ENCODE measurements at regions not wholly inside any gene's neighbourhood (a gene's known extent, or its start where the extent isn't known, plus 50 kb on each side); places are given as distances from the start of the nearest gene placed in this dataset.
"Not testable (repeated sequence)": the region's sequence is repeated elsewhere in the genome, so short reads cannot be mapped to it uniquely, and the experiment has no call there.

- WGBS: 37% methylated on average over 3 of the region's 3 CpGs
- ATAC-seq (peak in 1 of 2 donors; percentile 55), DNase-seq (no peak)
- no peaks in the 10 kb centered on the region for H3K9me3 ChIP-seq (ENCODE audit: control insufficient read depth, low read length)
- H3K4me3 ChIP-seq (ENCODE audit: low read length): no peak overlapping the region
- H3K27me3 ChIP-seq (ENCODE audit: control insufficient read depth, insufficient read depth): no peaks in the 10 kb centered on the region
- no peak overlapping the region for H3K27ac ChIP-seq (ENCODE audit: low read length)
- H3K4me1 ChIP-seq (ENCODE audit: control insufficient read depth, insufficient read depth, low read length): peaks cover 3% of the 10 kb centered on the region
- intact Hi-C loops (cut with DNase I): no loop called here
These were observed 148.3 kb upstream of the THY1 start for GRCh38 chr11:119571311-119571710.

- no peak overlapping the region for H3K4me3 ChIP-seq (ENCODE audit: low read length)
- DNase-seq (no peak), ATAC-seq (peak; percentile 50 to 73)
- 33% methylated on average over 9 of the region's 9 CpGs for WGBS
- no peaks in the 10 kb centered on the region for H3K9me3 ChIP-seq (ENCODE audit: control insufficient read depth, low read length)
- H3K4me1 ChIP-seq (ENCODE audit: control insufficient read depth, insufficient read depth, low read length): peaks cover 3% of the 10 kb centered on the region
- intact Hi-C loops (cut with DNase I): no loop called here
- no peaks in the 10 kb centered on the region for H3K27me3 ChIP-seq (ENCODE audit: control insufficient read depth, insufficient read depth)
- H3K27ac ChIP-seq (ENCODE audit: low read length): no peak overlapping the region
These were observed 145.0 kb upstream of the THY1 start for GRCh38 chr11:119567688-119568582.

GRCh38 chr11:119566319-119566718 lies 143.3 kb upstream of the THY1 start:
- intact Hi-C loops (cut with DNase I): no loop called here
- Histone ChIP-seq H3K27ac (ENCODE audit: low read length) (no peak overlapping the region), H3K9me3 (ENCODE audit: control insufficient read depth, low read length) (no peaks in the 10 kb centered on the region), H3K4me3 (ENCODE audit: low read length) (no peak overlapping the region), H3K4me1 (ENCODE audit: control insufficient read depth, insufficient read depth, low read length) (peaks cover 3% of the 10 kb centered on the region), H3K27me3 (ENCODE audit: control insufficient read depth, insufficient read depth) (no peaks in the 10 kb centered on the region)
- ATAC-seq: no peak
- DNase-seq: no peak
- 69% methylated on average over 2 of the region's 2 CpGs for WGBS

GRCh38 chr11:119565693-119566092 lies 142.7 kb upstream of the THY1 start:
- H3K27ac ChIP-seq (ENCODE audit: low read length); H3K27me3 ChIP-seq (ENCODE audit: control insufficient read depth, insufficient read depth); H3K4me1 ChIP-seq (ENCODE audit: control insufficient read depth, insufficient read depth, low read length); DNase-seq; intact Hi-C loops (cut with DNase I); ATAC-seq; H3K9me3 ChIP-seq (ENCODE audit: control insufficient read depth, low read length); H3K4me3 ChIP-seq (ENCODE audit: low read length): not testable (repeated sequence)

GRCh38 chr11:119560961-119561360 lies 138.0 kb upstream of the THY1 start:
- H3K4me1 ChIP-seq (ENCODE audit: control insufficient read depth, insufficient read depth, low read length): no peaks in the 10 kb centered on the region
- 78% methylated on average over 4 of the region's 4 CpGs for WGBS
- intact Hi-C loops (cut with DNase I): no loop called here

GRCh38 chr11:119560291-119560690 lies 137.3 kb upstream of the THY1 start:
- intact Hi-C loops (cut with DNase I): no loop called here

More at GRCh38 chr11:119560961-119561360, 138.0 kb upstream of the THY1 start:
- H3K27ac ChIP-seq (ENCODE audit: low read length): no peak overlapping the region
- no peak for DNase-seq
- H3K27me3 ChIP-seq (ENCODE audit: control insufficient read depth, insufficient read depth): no peaks in the 10 kb centered on the region
- no peak overlapping the region for H3K4me3 ChIP-seq (ENCODE audit: low read length)
- no peaks in the 10 kb centered on the region for H3K9me3 ChIP-seq (ENCODE audit: control insufficient read depth, low read length)
- no peak for ATAC-seq

GRCh38 chr11:119552106-119552485 lies 129.1 kb upstream of the THY1 start:
- ATAC-seq (no peak), DNase-seq (no peak)
- H3K4me3 ChIP-seq (ENCODE audit: low read length): no peak overlapping the region
- no peaks in the 10 kb centered on the region for H3K27me3 ChIP-seq (ENCODE audit: control insufficient read depth, insufficient read depth)
- H3K9me3 ChIP-seq (ENCODE audit: control insufficient read depth, low read length): no peaks in the 10 kb centered on the region
- intact Hi-C loops (cut with DNase I): no loop called here
- no peaks in the 10 kb centered on the region for H3K4me1 ChIP-seq (ENCODE audit: control insufficient read depth, insufficient read depth, low read length)
- no peak overlapping the region for H3K27ac ChIP-seq (ENCODE audit: low read length)

More at GRCh38 chr11:119560291-119560690, 137.3 kb upstream of the THY1 start:
- DNase-seq: no peak
- Histone ChIP-seq H3K4me3 (ENCODE audit: low read length) (no peak overlapping the region), H3K27ac (ENCODE audit: low read length) (no peak overlapping the region), H3K4me1 (ENCODE audit: control insufficient read depth, insufficient read depth, low read length) (no peaks in the 10 kb centered on the region), H3K9me3 (ENCODE audit: control insufficient read depth, low read length) (no peaks in the 10 kb centered on the region), H3K27me3 (ENCODE audit: control insufficient read depth, insufficient read depth) (no peaks in the 10 kb centered on the region)
- no peak for ATAC-seq
- WGBS: 80% methylated on average over 6 of the region's 6 CpGs

- no peak for DNase-seq
- 47% methylated on average over 5 of the region's 5 CpGs for WGBS
- Histone ChIP-seq H3K4me3 (ENCODE audit: low read length) (no peak overlapping the region), H3K9me3 (ENCODE audit: control insufficient read depth, low read length) (no peaks in the 10 kb centered on the region), H3K27me3 (ENCODE audit: control insufficient read depth, insufficient read depth) (no peaks in the 10 kb centered on the region), H3K27ac (ENCODE audit: low read length) (no peak overlapping the region), H3K4me1 (ENCODE audit: control insufficient read depth, insufficient read depth, low read length) (no peaks in the 10 kb centered on the region)
- intact Hi-C loops (cut with DNase I): no loop called here
- no peak for ATAC-seq
These were observed 128.6 kb upstream of the THY1 start for GRCh38 chr11:119551420-119552105.

GRCh38 chr11:119550053-119550752 lies 127.2 kb upstream of the THY1 start:
- Histone ChIP-seq H3K9me3 (ENCODE audit: control insufficient read depth, low read length) (no peaks in the 10 kb centered on the region), H3K4me3 (ENCODE audit: low read length) (no peak overlapping the region), H3K4me1 (ENCODE audit: control insufficient read depth, insufficient read depth, low read length) (no peaks in the 10 kb centered on the region), H3K27me3 (ENCODE audit: control insufficient read depth, insufficient read depth) (no peaks in the 10 kb centered on the region), H3K27ac (ENCODE audit: low read length) (no peak overlapping the region)
- 64% methylated on average over 2 of the region's 2 CpGs for WGBS
- ATAC-seq: no peak
- no peak for DNase-seq
- intact Hi-C loops (cut with DNase I): no loop called here

GRCh38 chr11:119547511-119547910 lies 124.5 kb upstream of the THY1 start:
- ATAC-seq: no peak
- DNase-seq: no peak
- 92% methylated on average over 5 of the region's 5 CpGs for WGBS

More at GRCh38 chr11:119547511-119547910, 124.5 kb upstream of the THY1 start:
- Histone ChIP-seq H3K27me3 (ENCODE audit: control insufficient read depth, insufficient read depth) (no peaks in the 10 kb centered on the region), H3K27ac (ENCODE audit: low read length) (no peak overlapping the region), H3K4me3 (ENCODE audit: low read length) (no peak overlapping the region), H3K9me3 (ENCODE audit: control insufficient read depth, low read length) (no peaks in the 10 kb centered on the region), H3K4me1 (ENCODE audit: control insufficient read depth, insufficient read depth, low read length) (no peaks in the 10 kb centered on the region)
- intact Hi-C loops (cut with DNase I): no loop called here

Measured in right cardiac atrium (tissue), 5 donors.